Gastrocnemius medialis (tissue), 4 donors: ENCODE measurements at regions not wholly inside any gene's neighbourhood (a gene's known extent, or its start where the extent isn't known, plus 50 kb on each side); places are given as distances from the start of the nearest gene placed in this dataset.

Experiments used
- POLR2A ChIP-seq, 2 donors: fragments of 450-650 bp; IDR thresholded peaks; one replicate each; pipeline ENCODE4 v1.6.1; 2017; ENCODE audit warnings: antibody characterized with exemption in 2 of 2, mild to moderate bottlenecking in 2 of 2, moderate library complexity in 2 of 2
- TF ChIP-seq, protein P1 (sequence below), 5 experiments: fragments of 450-650 bp in 3 of 5; fragments of 200-600 bp in 2 of 5; sonication (generic) in 2 of 5; IDR thresholded peaks in 4 of 5; conservative IDR thresholded peaks in 1 of 5; 1 replicate in 4 of 5; 2 replicates in 1 of 5; pipeline ENCODE4 v1.5.1; 2016 to 2019; ENCODE audit warnings: antibody characterized with exemption in 5 of 5, mild to moderate bottlenecking in 3 of 5, moderate library complexity in 3 of 5

GRCh38 chr6:48290595-48290994, 179.6 kb upstream of the PTCHD4 start:
- TF ChIP-seq, protein P1, sequence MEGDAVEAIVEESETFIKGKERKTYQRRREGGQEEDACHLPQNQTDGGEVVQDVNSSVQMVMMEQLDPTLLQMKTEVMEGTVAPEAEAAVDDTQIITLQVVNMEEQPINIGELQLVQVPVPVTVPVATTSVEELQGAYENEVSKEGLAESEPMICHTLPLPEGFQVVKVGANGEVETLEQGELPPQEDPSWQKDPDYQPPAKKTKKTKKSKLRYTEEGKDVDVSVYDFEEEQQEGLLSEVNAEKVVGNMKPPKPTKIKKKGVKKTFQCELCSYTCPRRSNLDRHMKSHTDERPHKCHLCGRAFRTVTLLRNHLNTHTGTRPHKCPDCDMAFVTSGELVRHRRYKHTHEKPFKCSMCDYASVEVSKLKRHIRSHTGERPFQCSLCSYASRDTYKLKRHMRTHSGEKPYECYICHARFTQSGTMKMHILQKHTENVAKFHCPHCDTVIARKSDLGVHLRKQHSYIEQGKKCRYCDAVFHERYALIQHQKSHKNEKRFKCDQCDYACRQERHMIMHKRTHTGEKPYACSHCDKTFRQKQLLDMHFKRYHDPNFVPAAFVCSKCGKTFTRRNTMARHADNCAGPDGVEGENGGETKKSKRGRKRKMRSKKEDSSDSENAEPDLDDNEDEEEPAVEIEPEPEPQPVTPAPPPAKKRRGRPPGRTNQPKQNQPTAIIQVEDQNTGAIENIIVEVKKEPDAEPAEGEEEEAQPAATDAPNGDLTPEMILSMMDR (IDR thresholded peaks at IDR 0.05 in 4 of 5, conservative IDR thresholded peaks at IDR 0.05 in 1 of 5) = no peak
- no peak for TF ChIP-seq POLR2A (IDR thresholded peaks at IDR 0.05)
